ENCODE measurements at regions not wholly inside any gene's neighbourhood (a gene's known extent, or its start where the extent isn't known, plus 50 kb on each side); places are given as distances from the start of the nearest gene placed in this dataset.

DNA sequence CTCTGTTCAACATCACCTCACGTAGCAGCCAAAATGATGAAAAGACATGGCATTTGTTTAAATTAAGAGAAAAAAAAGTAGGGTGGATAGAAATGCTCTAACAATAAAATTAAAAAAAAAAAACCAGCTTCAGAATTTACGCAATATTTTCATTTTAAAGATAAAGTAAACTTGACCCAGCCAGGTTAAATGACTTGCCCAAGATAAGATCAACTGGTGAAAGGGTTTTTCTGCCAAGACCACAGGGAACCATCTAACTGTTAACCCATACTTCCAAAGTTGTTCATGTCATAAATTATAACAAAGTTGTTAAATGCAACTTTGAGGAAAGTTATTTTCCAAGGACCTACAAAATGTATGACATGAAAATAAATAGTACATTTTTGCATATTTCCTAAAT is 129.6 kb upstream of the SOX5 start:
- Histone ChIP-seq H3K9me3 (ENCODE audit: low read length) (no peaks in the 10 kb centered on the region), H3K36me3 (replicated peaks in 1 of 2; ENCODE audit: control insufficient read depth in 1 of 2, insufficient read depth in 2 of 2, low read length in 2 of 2) (no peaks in the 10 kb centered on the region), H3K27me3 (ENCODE audit: control insufficient read depth in 1 of 2, insufficient read depth in 2 of 2, low read length in 2 of 2) (no peaks in the 10 kb centered on the region), H3K79me2 (ENCODE audit: insufficient read depth, low read length) (no peaks in the 10 kb centered on the region), H3K9ac (ENCODE audit: insufficient read depth, low read depth, low read length) (peak overlapping the region; percentile 53), H3K4me3 (replicated peaks in 1 of 3; ENCODE audit: insufficient read depth in 1 of 3, low read depth in 2 of 3, low read length in 3 of 3) (peak overlapping the region in 1 of 3 experiments; percentile 40; a peak in 1 of 6 replicates), H3K4me1 (ENCODE audit: insufficient read depth, low read length) (peaks cover 87% of the 10 kb centered on the region), H2AFZ (ENCODE audit: low read length) (no peak overlapping the region), H4K20me1 (ENCODE audit: insufficient read depth, low read length) (no peaks in the 10 kb centered on the region), H3K27ac (ENCODE audit: extremely low read length, insufficient read depth, low read length) (peak overlapping the region; percentile 79), H3K4me2 (ENCODE audit: low read depth, low read length) (peak overlapping the region; percentile 65)
- intact Hi-C loops (cut with micrococcal nuclease; ENCODE audit: unreplicated experiment): no loop called here
- no peak for FAIRE-seq
- CTCF ChIA-PET (ENCODE audit: low intra/inter-chr PET ratio, low total read pairs): no interaction called here
- WGBS (ENCODE audit: low lambda C conversion rate): 21% methylated on average over 2 of the region's 2 CpGs
- ATAC-seq: no peak
- TF ChIP-seq ZNF224 (CRISPR knock-in tag; IDR thresholded peaks at IDR 0.05) (no peak), IRF2 (CRISPR knock-in tag; IDR thresholded peaks at IDR 0.05) (no peak), RBFOX2 (IDR thresholded peaks at IDR 0.05; ENCODE audit: low read depth, low read length) (0 out of 2 replicates have a peak, but pooled peaks have one; percentile 8), ZNF577 (CRISPR knock-in tag; IDR thresholded peaks at IDR 0.05; ENCODE audit: borderline replicate concordance, low read depth) (no peak), MAZ (IDR thresholded peaks at IDR 0.05; ENCODE audit: borderline replicate concordance, low read depth, low read length) (no peak), MAZ (CRISPR knock-in tag; IDR thresholded peaks at IDR 0.05; ENCODE audit: low read depth) (no peak), SNAPC2 (CRISPR knock-in tag; IDR thresholded peaks at IDR 0.05) (no peak)
- TF ChIP-seq, protein P1, sequence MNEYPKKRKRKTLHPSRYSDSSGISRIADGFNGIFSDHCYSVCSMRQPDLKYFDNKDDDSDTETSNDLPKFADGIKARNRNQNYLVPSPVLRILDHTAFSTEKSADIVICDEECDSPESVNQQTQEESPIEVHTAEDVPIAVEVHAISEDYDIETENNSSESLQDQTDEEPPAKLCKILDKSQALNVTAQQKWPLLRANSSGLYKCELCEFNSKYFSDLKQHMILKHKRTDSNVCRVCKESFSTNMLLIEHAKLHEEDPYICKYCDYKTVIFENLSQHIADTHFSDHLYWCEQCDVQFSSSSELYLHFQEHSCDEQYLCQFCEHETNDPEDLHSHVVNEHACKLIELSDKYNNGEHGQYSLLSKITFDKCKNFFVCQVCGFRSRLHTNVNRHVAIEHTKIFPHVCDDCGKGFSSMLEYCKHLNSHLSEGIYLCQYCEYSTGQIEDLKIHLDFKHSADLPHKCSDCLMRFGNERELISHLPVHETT (CRISPR knock-in tag; conservative IDR thresholded peaks at IDR 0.05): no peak
- no TSS peak for BruUV-seq (replicated peaks)
- POLR2A ChIA-PET: interaction anchor here (1.2 to 1.3 kb wide), 3 partner anchors 33 to 671 kb away, joined by 3 to 4 read pairs (median 3); no protein-coding TSS in a partner anchor
- in situ Hi-C loops (cut with HindIII; ENCODE audit: extremely low pct_ligation_motif_present, low pct_unique_long_range_greater_than_20kb): loop anchor here (10.0 kb wide), 1 partner anchor 134 kb away; the partner anchor contains the start of gene SOX5
- DNase-seq (ENCODE audit: low spot score): no peak

Measured in HepG2 (cell line).